Tibial nerve (tissue), 3 donors: ENCODE measurements at regions not wholly inside any gene's neighbourhood (a gene's known extent, or its start where the extent isn't known, plus 50 kb on each side); places are given as distances from the start of the nearest gene placed in this dataset.

Experiments used
- CTCF ChIP-seq, 5 experiments: fragments of 200-600 bp in 3 of 5; fragments of 450-650 bp in 2 of 5; sonication (generic) in 3 of 5; IDR thresholded peaks; one replicate each; pipeline ENCODE4 v1.5.1; 2016 to 2019; ENCODE audit warnings: antibody characterized with exemption in 5 of 5, mild to moderate bottlenecking in 3 of 5, moderate library complexity in 2 of 5
- POLR2A ChIP-seq, 2 donors: fragments of 450-650 bp; IDR thresholded peaks; one replicate each; pipeline ENCODE4 v1.6.1; 2017; ENCODE audit warnings: antibody characterized with exemption in 2 of 2, mild to moderate bottlenecking in 2 of 2, moderate library complexity in 2 of 2

GRCh38 chr12:46963191-46963590 is 116.2 kb upstream of the PCED1B start:
- no peak for TF ChIP-seq CTCF (IDR thresholded peaks at IDR 0.05)
- TF ChIP-seq POLR2A (IDR thresholded peaks at IDR 0.05), result no peak
